ENCODE measurements at regions not wholly inside any gene's neighbourhood (a gene's known extent, or its start where the extent isn't known, plus 50 kb on each side); places are given as distances from the start of the nearest gene placed in this dataset.

DNA sequence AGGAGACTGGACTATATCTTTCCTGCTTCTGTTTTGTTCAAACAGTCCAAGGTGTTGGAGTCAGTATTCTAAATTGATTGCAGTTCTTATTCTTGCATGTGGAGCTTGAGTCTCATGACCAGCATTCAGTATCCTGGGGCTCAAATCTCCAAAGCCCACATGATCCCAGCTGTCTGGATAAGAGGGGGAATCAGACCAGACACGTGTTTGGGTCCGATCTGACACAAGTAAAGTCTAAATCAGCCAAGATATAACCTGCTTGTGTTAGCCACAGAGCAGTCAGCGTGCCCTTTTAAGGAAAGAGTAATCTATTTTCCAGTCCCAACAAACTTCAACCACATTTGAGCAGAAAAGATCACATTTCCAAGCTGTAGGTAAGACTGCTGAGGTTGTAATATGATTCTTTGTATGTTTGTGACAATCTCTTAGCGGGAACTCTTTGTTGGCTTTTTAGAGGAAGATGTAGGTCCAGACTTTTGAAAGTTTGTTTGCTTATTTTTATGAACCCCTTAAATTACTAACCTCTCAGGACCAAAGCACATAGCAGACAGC is 334.6 kb downstream of the SLC4A3 start:
- no peak for DNase-seq

DNA sequence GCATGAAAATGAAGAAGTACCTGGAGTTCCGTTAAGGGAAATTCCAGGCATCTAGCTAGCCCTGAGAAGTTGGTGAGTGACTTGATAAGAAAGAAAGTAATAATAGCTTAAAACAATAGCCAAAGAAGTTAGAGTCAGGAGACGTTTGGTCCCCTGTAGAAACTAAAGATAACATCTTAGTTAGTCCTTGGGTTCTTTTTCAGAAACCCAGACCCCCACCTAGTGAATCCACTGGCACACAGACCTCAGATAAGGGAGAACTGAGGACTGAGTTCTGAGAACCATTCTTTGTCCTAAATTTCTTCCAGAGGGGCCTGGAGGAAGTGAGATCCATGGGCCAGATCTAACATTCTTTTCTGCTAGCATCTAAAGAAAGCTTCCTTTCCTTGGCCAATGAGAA is 335.4 kb downstream of the SLC4A3 start:
- no peak for DNase-seq

DNA sequence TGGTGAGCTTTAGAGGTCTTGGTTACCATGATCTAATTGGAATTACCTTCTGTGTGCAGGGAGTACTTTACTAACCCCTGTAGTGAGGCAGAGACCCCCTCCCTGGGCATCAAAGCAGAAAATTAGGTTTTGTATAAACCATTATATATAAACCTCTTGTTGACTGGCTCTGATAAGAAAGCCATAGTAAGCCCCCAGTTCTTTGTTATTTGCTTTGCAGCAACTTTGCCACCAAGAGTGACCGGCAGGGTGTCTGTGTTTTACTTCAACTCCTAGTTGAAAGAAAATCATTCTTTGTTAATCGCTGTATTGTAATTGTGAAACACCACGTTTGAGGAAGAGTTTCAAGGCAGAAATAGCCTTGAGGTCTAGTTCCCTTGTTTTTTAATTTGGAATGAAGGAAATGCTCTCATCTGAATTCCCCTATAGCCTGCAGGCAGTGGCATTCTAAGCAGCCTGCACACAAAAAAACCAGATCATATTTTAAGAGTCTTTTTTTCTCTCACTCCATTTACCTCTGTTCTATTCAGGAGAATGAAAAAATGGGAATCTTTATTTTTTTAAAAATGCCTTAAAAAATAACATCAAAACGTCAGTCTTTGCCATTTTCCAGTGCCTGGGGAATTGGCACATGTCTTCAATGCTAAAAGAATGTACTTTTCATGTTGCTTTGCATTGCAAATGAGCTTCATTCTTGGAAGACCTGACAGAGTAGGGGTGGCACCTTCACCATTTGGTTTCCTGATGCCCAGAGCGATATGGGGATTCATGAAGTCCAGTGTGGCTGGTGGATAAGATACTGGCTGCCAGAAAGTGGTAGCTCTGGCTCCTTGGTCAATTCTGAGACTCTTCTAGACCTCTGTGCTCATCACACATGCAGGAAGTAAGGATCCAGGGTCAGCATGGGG is 338.1 kb downstream of the SLC4A3 start:
- DNase-seq, result no peak

DNA sequence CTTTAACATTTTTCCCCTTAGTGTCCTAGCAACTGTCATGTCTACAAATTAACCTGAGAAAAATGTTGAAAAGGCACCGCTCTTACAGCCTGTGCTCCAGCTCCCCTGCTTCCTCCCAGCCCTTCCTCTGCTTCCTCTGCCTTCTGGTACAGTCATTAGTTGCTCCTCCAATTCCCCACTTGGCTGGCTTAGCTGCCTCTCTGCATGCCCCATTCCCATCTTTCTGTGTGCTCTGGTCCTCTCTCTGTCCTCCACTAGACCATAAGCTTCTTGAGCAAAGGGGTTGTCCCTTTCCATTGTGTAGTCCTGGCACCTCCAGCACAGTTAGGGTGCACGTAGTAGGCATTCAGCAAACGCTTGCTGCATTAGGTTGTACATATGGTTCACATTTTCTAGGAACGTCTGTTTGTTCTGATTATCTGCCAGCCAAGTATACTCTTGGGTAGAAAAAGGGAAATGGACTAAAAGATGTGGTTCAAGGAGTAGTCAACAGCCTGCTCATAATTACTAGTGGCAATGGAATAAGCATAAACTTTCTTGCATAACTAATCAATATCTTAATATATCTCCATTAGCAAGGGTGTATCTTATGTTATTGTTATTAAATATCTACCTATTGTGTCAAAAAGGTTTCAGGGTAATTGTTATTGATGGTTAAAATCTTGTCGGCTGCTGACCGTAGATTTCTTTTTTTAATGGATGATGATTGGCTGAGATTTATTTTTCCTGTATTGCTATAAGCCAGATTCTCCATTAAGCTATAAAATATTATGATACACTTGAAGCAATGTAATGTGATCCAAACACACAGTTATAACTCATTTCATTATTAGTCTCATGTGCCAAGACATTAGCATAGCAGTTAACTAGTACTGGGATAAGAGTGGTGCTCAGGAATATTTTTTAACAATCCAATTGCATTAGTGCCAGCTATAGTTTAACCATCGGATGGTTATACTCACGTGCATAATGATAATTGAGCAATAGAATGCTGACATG is 340.1 kb downstream of the SLC4A3 start:
- DNase-seq, result no peak

DNA sequence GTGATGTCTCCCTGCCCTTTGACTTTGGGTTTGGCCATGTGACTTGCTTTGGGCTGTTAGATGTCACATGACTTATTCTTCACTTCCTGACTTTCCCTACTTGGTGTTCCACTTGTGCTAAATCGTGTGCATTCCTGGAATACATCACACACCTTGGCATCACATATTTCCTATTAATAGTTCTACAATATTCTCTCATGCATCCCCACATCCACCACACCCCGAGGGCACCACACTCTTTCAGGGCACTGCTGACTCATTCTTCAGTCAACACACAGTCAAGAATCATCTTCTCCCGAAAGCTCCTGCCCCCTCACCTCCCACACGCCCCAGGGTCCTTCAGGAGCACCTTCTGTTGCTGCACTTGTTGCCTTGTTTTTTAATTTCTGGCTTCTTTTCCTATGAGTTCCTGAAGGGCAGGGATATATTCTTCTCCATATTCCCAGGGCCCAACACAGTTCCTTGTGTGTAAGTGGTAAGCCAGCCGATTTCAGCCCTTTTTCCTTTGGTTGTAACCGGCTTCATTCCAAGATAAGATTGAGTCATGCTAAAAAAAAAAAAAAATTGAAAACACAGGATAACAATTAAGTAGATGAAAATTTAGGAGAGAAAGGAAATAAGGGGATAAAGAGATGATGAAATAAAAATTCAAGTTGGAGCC is 341.4 kb downstream of the SLC4A3 start:
- no peak for DNase-seq

DNA sequence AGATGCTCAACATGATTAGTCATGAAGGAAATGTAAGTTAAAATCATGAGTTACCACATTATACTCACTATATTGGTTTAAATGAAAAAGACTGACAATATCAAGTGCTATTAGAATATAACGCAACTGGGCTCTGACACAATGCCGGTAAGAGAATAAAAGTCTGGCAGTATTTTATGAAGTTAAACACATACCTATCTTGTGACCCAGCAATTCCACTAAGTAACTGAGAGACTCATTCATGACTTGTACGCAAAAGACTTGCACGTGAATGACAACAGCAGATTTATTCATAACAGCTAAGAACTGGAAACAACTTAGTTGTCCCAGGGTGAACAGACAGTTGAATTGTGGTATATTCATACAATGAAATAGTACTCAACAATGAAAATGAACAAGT is 342.1 kb downstream of the SLC4A3 start:
- DNase-seq, result no peak

DNA sequence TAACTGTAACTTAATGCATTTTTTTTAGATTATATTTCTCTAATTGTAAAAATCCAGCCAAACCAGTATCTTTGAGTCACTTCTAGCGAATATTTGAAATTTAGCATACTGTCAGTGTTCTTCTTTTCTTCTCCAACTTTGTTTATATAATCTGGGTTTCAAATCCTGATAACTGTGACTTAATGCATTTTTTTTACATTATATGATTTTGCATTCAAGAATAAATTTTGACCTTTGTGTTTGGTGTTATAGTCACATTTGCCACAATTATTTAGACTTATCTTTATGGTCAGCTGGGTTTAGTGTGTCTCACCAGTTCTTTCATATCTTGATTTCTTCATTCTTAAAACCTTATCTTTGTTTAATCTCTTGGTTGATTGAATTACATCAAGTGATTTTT is 345.7 kb downstream of the SLC4A3 start:
- no peak for DNase-seq

DNA sequence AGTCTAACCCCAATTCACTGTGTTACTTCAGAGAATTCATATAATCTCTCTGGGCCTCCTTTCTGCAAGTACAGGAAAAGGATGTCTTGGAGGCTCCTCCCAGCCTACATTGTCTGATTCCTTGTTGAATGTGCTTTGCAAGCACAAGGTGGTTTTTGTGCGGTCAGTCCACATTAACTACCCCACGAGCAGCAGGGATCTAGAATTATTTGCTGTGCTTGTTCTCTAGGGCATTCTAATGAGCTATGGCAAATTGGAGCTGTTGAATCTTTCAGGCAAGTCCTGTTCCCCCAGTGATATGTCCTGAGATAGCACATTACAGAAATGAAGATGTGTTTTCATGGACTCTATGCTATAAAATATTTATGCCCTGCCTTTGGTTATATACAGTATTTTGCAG is 349.4 kb downstream of the SLC4A3 start:
- no peak for DNase-seq

DNA sequence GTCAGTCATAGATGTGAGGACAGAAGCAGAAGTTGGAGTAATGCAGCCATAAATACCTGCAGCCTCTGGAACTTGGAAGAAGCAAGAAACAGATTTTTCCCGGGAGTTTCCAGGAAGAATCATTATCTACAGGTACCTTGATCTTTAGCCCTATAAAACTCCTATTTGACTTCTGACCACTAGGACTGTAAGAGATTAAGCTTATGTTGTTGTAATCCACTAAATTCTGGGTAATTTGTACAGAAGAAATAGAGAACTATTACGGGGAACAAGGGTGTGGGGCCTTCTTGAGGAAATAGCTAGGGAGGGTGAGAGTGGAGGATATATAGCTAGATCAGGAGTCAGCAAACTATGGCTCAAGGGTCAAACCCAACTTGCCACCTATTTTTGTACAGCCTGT is 353.2 kb downstream of the SLC4A3 start:
- no peak for DNase-seq

DNA sequence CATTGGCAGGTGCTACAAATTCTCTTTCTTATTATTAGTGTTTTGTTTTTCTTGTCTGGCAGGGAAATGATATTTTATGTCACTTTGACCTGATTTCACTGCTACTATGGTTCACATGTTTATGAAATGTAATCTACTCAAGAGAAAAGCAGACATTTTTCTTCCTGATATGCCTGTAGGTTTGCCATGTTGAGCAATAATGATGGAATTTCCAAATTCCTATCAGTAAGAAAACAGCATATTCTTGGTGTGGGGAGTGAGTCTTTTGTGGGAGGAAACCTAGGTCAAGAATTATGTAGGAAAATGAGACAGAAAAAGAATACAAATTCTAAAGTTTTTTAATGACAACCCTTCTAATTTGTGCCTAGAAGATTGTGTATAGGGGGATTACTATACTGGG is 356.4 kb downstream of the SLC4A3 start:
- DNase-seq, result no peak

DNA sequence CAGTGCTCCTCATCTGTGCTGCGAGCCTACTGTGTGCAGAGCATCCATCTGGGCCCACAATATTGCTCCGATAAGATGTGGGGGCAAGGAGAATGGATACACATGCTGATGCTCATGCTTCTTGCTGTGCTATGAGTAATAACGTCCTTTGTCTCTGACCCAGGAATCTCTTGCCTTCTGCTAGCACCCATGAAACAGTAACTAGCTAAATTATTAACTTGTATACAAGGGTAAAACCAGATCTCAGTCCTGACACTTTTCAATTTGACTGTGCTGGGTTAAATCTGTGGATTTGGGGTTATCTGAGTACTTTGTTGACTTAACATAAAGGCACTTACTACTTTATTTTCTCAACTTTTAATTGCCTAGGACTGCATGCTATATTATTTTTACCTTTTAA is 357.6 kb downstream of the SLC4A3 start:
- no peak for DNase-seq

DNA sequence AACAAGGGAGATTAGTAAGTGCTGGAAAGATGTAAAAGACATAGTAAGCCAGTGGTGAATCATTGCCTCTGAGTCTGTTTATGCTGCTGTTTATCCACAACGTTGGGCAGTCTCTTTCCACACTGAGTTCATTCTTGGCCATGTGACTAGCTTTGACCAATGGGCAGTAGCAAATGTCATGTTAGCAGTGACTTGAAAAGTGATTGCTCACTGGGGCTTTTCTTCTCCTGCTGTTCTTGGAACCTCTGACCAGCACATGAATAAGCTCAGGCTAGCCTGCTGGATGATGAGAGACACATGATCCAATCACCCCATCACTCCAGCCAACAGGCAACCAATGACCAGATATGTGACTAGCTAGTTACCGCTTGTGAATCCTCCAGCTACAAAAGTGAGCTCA is 360.4 kb downstream of the SLC4A3 start:
- no peak for DNase-seq

DNA sequence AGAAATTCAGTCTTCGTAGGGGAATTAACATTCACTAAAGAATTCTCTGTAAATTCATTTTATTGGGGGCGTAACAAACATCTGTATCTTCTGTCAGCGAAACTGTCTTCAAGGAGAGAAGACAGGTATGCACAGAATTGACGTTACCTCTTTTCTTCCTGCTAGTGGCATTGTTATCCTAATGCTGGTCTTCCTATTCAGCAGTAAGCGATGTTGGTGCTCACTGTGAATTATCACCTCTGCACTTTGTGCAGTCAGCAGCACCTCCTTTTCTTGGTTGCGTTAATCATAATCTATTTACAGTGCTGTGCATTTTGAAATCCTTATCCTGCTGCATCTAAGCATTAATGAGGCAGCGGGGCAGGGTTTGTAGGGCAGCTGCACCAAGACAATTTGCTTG is 362.3 kb downstream of the SLC4A3 start:
- no peak for DNase-seq

DNA sequence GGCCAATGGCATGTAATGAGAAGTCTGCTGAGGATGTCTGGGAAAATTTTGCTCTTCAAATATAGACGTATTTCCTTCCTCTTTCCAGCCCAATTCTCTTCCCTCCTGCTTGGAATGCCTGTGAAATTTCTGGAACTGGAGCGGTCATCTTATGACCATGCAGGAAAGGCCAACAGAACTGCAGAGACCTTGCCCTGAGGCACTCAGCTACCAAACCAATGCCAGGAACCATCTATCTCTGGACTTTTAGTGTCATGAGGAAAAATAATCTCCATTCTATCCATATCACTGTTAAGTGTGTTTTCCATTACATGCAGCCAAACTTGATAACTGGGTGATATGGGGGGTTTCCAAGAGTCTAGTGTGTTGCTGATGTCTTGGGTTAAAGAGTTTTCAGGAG is 363.7 kb downstream of the SLC4A3 start:
- no peak for DNase-seq

DNA sequence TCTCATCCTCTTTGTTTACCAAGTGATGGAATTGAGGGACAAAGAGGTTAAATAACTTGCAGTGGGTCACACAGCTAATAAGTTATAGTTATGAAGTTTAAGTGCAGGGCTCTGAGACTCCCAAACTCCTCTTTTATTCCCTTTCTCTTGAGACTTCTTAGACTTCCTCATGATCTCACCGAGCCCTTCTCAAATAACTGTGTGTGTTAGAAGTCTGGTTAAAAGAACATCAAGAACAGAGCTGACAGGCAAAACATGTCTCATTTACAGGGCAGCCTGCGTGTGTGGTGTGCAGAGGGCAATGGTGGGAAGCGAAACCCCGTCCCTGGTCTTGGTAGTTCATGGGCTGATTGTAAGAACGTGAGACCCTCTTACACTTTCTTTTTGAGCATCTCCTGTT is 368.0 kb downstream of the SLC4A3 start:
- DNase-seq, result no peak

DNA sequence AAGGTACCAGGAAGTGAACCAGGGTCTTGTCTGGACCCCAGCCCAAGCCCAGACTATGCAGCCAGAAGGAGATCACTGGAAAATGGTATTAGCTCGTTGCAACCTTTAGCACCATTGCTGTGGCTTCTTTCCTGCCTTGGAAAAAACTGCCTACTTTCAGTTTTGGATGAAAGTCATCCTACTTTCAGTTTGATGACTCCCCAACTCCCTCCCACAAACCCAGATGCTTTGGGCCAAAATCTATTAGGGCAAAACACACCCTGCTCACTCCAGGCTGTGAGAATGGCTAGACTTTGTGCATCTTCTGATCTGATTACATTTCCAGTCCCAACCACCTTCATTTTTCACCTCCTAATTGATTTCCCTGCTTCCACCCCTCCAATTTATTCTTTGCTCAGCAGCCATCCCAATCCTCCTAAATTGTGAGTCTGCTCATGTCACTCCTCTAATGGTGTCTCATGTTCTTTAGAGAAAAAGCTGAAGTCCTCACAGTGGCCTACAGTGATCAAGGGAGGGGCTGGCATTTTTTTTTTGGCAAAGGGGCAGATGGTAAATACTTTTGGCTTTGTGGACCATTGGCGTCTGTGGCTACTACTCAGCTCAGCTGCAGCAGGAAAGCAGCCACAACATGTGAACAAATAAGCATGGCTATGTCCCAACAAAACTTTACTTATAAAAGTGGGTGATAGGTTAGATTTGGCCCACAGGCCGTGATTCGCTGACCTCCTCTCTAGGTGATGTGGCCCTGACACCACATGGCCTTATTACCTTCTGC is 368.7 kb downstream of the SLC4A3 start:
- DNase-seq, result no peak

DNA sequence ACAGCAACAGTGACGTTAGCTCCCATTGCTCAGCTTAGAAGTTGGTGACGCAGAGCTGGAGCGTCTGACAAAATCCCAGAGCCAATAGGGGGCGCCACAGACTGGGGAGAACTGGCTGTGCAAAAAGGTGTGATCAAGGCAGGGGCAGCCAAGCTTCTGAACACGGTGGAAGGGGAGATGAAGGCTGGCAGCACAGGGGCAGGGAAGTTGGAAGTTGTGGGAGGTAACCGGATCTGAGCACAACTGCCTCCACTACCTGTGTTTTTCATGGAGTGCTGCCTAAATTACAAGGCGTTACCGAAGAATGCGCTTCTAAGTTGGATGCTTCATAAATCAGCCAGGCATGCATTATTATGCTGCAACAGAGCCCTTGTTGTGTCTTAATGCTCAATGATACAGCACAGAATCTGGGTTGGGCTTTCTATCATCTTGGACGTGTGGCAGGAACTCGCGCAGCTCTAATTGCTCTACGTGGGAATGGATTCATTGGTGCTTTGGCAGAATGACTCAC is 370.0 kb downstream of the SLC4A3 start:
- no peak for DNase-seq

DNA sequence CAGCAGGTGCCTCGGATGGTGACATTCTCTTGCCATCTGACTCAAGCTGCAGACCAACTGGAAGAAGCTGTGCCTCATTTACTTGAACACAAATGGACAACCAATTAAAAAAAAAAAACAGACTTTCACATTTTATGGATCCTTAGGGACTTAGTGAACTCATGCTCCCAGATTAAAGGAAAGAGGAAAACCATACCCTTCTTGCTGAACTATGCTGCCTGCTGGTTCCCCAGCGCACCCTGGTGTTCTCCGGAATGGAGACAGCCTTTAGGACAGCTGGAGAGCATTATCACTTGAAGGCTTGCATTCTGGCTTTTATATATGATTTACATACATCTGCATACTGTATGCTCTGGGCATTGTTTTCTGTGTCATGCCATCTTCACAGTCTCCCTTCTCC is 370.7 kb downstream of the SLC4A3 start:
- DNase-seq, result no peak

DNA sequence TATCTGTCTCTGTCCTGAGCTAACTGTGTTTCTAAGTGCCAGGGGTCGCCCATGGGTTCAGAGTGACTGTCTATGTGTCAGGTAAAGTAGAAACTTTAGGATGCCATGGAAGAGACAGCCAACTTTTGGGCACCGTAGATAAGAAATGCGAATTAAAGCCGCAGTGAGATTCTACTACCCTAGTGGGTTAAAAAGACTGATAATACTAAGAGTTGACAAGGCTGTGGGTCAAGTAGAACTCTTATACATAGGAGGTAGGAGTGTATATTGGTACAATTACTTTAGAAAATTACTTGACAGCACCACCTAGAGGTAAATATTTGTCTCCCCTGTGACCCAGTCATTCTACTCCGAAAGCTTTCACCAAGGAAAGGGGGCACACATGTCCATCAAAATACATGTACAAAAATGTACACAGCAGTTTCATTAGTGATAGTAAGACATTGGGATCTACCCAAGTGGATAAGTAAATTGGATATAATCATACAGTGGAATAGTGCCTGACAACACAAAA is 371.3 kb downstream of the SLC4A3 start:
- no peak for DNase-seq

DNA sequence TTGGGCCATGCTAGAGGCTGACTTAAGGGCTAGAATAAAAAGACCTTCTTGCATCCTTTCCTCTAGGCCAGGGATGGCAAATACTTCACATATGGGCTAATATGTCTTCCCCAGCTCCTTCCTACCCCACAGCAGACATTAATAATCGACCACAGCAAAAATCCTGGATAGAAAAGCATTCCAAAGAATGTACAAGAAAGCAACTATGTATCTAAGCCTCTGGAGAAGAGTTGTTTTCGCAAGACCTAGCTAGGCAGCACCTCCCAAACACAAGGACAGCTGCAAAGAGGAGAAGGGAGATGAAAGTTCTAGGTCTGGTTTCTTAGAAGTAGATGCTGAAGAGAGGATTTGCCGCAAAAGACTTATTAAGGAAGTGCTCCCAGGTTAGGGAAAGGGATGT is 372.6 kb downstream of the SLC4A3 start:
- no peak for DNase-seq

DNA sequence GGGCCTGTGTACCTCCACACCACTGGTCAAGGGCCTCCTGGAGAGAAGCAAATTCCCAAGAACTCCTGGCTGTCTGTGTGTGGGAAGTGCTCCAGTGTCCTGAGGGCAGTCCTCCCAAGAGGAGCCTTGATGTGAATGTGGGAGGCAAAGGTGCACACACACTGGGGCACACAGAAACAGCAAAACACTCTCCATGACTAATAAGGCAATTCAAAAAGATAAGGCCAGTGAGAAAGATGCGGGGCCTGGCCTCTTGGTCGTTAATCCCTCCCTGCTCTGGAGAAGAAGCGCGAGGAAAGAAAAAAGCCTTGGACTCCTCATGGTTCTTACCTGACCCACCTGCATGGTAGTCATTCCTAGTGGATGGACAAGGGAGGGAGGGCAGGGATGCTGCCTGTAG is 373.2 kb downstream of the SLC4A3 start:
- no peak for DNase-seq

DNA sequence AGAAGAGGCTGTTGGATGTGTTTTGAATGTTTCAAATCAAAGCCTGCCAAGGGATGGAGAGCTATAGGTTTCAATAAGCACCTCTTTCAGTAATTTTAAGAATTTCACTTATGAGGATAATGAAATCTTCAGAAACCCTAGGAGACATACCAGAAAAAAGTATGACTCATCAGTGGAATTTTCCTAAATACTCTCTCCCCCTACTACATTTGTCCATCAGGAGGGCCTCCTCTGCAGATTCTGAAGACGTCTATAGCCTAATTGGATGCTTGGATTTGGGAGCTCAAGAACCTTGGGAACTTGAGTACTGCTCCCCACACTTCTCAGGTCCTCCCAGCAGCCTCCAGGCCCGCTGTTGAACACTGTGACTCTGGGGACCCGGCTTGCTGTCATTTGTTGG is 374.3 kb downstream of the SLC4A3 start:
- DNase-seq, result no peak

Measured in NCI-H187 treated with DMSO at 0.1 percent for 48 hours (cell line).